ENCODE measurements at regions not wholly inside any gene's neighbourhood (a gene's known extent, or its start where the extent isn't known, plus 50 kb on each side); places are given as distances from the start of the nearest gene placed in this dataset.

DNA sequence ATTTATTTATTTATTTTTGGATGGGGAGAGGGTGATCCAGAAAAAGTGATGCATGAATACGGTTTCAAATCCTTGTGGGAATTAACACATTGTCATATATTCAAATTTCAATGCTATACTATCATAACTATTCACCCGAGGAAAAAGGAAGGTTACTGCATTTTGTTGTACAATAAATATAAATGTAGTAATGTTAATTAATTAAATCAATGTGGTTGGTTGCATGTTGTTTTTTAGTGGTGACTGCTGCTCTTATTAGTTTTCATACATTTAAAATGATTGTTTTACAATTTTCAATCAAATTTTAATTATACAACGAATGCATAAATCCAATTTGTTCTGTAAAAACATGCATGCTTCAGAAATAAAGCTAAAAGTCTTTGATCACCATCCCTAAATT, 180.5 kb downstream of the ZFP64 start:
- TF ChIP-seq TOX (CRISPR knock-in tag; IDR thresholded peaks at IDR 0.05; ENCODE audit: borderline replicate concordance), result no peak
- no peak for TF ChIP-seq OSR1 (CRISPR knock-in tag; IDR thresholded peaks at IDR 0.05)
- ATAC-seq, result no peak

DNA sequence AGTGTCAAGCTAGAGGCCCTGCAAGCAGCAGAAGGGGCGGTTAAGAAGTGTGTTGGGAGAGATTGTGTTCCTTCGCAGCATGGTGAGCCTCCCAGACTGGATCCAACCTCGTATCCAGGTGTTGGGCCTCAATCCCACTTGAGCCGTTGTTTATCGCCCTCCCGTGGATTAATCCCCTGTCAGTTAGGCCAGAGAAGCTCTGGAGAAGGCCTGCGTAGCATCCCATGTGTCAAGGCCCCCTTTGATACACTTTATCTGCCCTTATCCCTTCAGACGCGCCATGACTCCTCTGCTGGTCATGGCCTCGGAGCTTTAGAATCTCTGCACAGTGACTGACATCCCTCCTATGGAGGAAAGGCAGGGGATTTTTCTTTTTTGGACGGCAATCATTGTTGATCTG, 181.0 kb downstream of the ZFP64 start:
- ATAC-seq, result no peak
- no peak for TF ChIP-seq TOX (CRISPR knock-in tag; IDR thresholded peaks at IDR 0.05; ENCODE audit: borderline replicate concordance)
- TF ChIP-seq TCF4 (CRISPR knock-in tag; IDR thresholded peaks at IDR 0.05; ENCODE audit: borderline replicate concordance), result no peak
- TF ChIP-seq PPARA (CRISPR knock-in tag; IDR thresholded peaks at IDR 0.05; ENCODE audit: borderline replicate concordance), result no peak
- TF ChIP-seq ZNF565 (CRISPR knock-in tag; conservative IDR thresholded peaks at IDR 0.05; ENCODE audit: low read depth), result no peak
- TF ChIP-seq ZNF70 (CRISPR knock-in tag; IDR thresholded peaks at IDR 0.05), result no peak
- TF ChIP-seq ZC3H10 (CRISPR knock-in tag; IDR thresholded peaks at IDR 0.05), result no peak
- no peak for TF ChIP-seq ARNTL (CRISPR knock-in tag; IDR thresholded peaks at IDR 0.05; ENCODE audit: borderline replicate concordance, low read depth)
- no peak for TF ChIP-seq ESRRG (CRISPR knock-in tag; IDR thresholded peaks at IDR 0.05)
- no peak for TF ChIP-seq ISL1 (CRISPR knock-in tag; IDR thresholded peaks at IDR 0.05)
- TF ChIP-seq TSHZ2 (CRISPR knock-in tag; IDR thresholded peaks at IDR 0.05), result no peak
- no peak for TF ChIP-seq ZFP30 (CRISPR knock-in tag; IDR thresholded peaks at IDR 0.05)
- no peak for TF ChIP-seq ZFP3 (CRISPR knock-in tag; IDR thresholded peaks at IDR 0.05)
- no peak for TF ChIP-seq BACH2 (CRISPR knock-in tag; IDR thresholded peaks at IDR 0.05; ENCODE audit: borderline replicate concordance)
- TF ChIP-seq GLIS3 (CRISPR knock-in tag; IDR thresholded peaks at IDR 0.05), result no peak
- no peak for TF ChIP-seq OSR1 (CRISPR knock-in tag; IDR thresholded peaks at IDR 0.05)

DNA sequence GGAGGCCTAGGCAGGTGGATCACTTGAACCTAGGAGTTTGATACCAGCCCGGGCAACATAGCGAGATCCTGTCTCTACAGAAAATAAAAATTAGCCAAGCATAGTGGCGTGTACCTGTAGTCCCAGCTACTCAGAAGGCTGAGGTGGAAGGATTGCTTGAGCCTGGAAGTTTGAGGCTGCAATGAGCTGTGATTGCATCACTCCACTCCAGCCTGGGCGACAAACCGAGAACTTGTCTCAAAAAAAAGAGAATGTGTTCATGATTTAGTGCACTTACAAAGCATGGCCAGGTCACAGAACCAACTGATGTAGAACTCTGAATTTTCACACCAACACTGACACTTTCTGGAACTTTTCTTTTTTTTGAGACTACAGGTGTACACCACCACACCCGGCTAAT, 182.7 kb downstream of the ZFP64 start:
- ATAC-seq, result no peak
- TF ChIP-seq PPARA (CRISPR knock-in tag; IDR thresholded peaks at IDR 0.05; ENCODE audit: borderline replicate concordance) (no peak), ZNF70 (CRISPR knock-in tag; IDR thresholded peaks at IDR 0.05) (no peak)

GRCh38 chr20:52004715-52005114, 186.9 kb downstream of the ZFP64 start:
- no peak for TF ChIP-seq ZNF70 (CRISPR knock-in tag; IDR thresholded peaks at IDR 0.05)
- TF ChIP-seq ZFP3 (CRISPR knock-in tag; IDR thresholded peaks at IDR 0.05), result no peak
- TF ChIP-seq ZC3H10 (CRISPR knock-in tag; IDR thresholded peaks at IDR 0.05), result no peak
- no peak for TF ChIP-seq CSDC2 (CRISPR knock-in tag; IDR thresholded peaks at IDR 0.05)
- TF ChIP-seq GLIS3 (CRISPR knock-in tag; IDR thresholded peaks at IDR 0.05), result no peak
- TF ChIP-seq ZNF8 (CRISPR knock-in tag; IDR thresholded peaks at IDR 0.05), result no peak
- TF ChIP-seq ESRRG (CRISPR knock-in tag; IDR thresholded peaks at IDR 0.05), result no peak
- TF ChIP-seq TCF4 (CRISPR knock-in tag; IDR thresholded peaks at IDR 0.05; ENCODE audit: borderline replicate concordance), result no peak
- no peak for TF ChIP-seq CREB5 (CRISPR knock-in tag; IDR thresholded peaks at IDR 0.05; ENCODE audit: low read depth)
- no peak for TF ChIP-seq ISL1 (CRISPR knock-in tag; IDR thresholded peaks at IDR 0.05)
- no peak for TF ChIP-seq OSR1 (CRISPR knock-in tag; IDR thresholded peaks at IDR 0.05)
- no peak for TF ChIP-seq SNAI2 (CRISPR knock-in tag; IDR thresholded peaks at IDR 0.05)
- ATAC-seq, result no peak

- no peak for TF ChIP-seq TOX (CRISPR knock-in tag; IDR thresholded peaks at IDR 0.05; ENCODE audit: borderline replicate concordance)
- TF ChIP-seq ZC3H10 (CRISPR knock-in tag; IDR thresholded peaks at IDR 0.05), result no peak
- no peak for TF ChIP-seq ZNF70 (CRISPR knock-in tag; IDR thresholded peaks at IDR 0.05)
- TF ChIP-seq ZFP30 (CRISPR knock-in tag; IDR thresholded peaks at IDR 0.05), result no peak
- no peak for TF ChIP-seq RARB (CRISPR knock-in tag; IDR thresholded peaks at IDR 0.05)
- no peak for TF ChIP-seq ESRRG (CRISPR knock-in tag; IDR thresholded peaks at IDR 0.05)
- no peak for TF ChIP-seq POU6F1 (CRISPR knock-in tag; IDR thresholded peaks at IDR 0.05; ENCODE audit: borderline replicate concordance, low read depth)
- no peak for TF ChIP-seq ZNF565 (CRISPR knock-in tag; conservative IDR thresholded peaks at IDR 0.05; ENCODE audit: low read depth)
- TF ChIP-seq CSRNP3 (CRISPR knock-in tag; IDR thresholded peaks at IDR 0.05), result no peak
- no peak for TF ChIP-seq ISL1 (CRISPR knock-in tag; IDR thresholded peaks at IDR 0.05)
- TF ChIP-seq ZNF8 (CRISPR knock-in tag; IDR thresholded peaks at IDR 0.05), result no peak
- TF ChIP-seq GLIS3 (CRISPR knock-in tag; IDR thresholded peaks at IDR 0.05), result no peak
- TF ChIP-seq CSDC2 (CRISPR knock-in tag; IDR thresholded peaks at IDR 0.05), result no peak
- no peak for TF ChIP-seq PPARA (CRISPR knock-in tag; IDR thresholded peaks at IDR 0.05; ENCODE audit: borderline replicate concordance)
These were observed 187.6 kb downstream of the ZFP64 start for GRCh38 chr20:52004018-52004417.

More at GRCh38 chr20:52004018-52004417, 187.6 kb downstream of the ZFP64 start:
- ATAC-seq, result no peak

Measured in SK-N-SH treated with all-trans-retinoic acid at 6 μM for 48 hours (cell line).